Activated T-helper 1 cell treated with Interleukin-2 at 50 U/mL for 16 hours (primary cell): ENCODE measurements at regions not wholly inside any gene's neighbourhood (a gene's known extent, or its start where the extent isn't known, plus 50 kb on each side); places are given as distances from the start of the nearest gene placed in this dataset.

Experiments
- DNase-seq: peaks from one replicate; pipeline ENCODE4 v3.0.0-alpha.2; 2020; ENCODE audit warnings: low read depth

GRCh38 chr21:16181018-16181417 is 451.2 kb downstream of the USP25 start:
- no peak for DNase-seq

DNA sequence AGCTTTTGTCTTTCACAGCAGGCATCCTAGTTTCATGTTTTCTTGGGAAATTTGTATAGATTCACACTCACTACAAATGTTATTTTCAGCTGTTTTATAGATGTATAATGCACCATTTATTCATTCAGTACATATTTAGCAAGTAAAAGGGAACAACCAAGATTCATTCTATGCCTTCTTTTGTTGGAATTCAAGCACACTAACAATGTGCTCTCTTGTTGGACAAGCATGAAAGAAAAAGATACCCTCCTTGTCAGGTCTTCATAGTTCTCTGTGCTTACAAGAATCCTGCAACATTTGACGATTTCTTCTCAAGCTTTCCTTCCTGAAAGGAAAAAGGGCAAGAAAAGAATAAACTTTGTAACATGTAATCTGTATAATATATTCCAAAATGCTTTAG is 456.0 kb downstream of the USP25 start:
- no peak for DNase-seq

DNA sequence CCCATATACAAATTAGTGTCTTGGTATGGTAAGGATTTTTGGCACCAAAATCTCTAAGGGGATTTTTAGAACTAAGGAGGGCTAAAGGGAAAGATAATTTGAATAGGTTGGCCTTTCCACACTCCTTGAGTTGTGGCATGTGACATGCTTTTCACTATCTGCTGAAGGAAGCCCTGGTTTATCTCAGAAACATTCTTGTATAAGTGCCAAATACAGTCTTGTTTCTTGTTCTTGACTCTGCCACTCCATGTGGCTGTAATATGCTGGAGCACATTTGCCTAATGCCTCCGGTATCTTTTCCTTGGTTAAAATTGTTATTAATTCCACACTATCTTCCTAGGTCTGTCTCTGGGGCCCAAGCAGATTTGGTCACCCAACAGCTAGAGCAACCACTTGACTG is 457.0 kb downstream of the USP25 start:
- no peak for DNase-seq

DNA sequence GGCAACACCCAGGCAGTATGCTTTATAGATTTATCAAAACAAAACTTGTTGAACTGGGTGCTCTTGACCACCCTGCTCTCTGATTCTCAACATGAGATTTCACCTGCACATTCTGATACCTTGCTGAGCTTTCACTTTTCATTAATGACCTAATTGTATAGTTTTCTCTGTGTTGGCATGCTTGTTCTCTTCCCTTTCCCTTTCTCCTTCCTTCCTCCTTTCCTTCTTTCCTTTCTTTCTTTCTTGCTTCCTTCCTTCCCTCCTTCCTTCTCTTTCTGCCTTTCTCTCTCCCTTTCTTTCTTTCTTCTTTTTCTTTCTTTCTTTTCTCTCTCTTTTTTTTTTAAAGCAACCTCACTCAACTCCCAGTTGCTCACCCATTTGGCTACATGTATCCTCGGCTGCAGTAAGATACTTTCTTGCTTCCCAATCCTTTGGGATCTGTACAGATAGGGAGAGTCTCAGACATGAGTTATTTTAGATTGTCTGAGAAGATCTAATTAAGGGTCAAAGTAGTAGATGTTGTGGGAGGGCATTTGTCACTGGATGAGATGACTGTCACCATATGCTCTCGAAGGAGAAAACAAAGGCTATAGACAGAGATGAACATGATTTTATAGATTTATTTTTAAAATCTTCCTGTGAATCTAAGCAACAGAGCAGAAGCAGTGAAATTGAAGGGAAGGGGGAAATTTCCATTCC is 458.0 kb downstream of the USP25 start:
- no peak for DNase-seq

- no peak for DNase-seq
Observed at GRCh38 chr21:16192902-16193301, 463.1 kb downstream of the USP25 start.

- no peak for DNase-seq
Observed at GRCh38 chr21:16193496-16194094, 463.8 kb downstream of the USP25 start.

DNA sequence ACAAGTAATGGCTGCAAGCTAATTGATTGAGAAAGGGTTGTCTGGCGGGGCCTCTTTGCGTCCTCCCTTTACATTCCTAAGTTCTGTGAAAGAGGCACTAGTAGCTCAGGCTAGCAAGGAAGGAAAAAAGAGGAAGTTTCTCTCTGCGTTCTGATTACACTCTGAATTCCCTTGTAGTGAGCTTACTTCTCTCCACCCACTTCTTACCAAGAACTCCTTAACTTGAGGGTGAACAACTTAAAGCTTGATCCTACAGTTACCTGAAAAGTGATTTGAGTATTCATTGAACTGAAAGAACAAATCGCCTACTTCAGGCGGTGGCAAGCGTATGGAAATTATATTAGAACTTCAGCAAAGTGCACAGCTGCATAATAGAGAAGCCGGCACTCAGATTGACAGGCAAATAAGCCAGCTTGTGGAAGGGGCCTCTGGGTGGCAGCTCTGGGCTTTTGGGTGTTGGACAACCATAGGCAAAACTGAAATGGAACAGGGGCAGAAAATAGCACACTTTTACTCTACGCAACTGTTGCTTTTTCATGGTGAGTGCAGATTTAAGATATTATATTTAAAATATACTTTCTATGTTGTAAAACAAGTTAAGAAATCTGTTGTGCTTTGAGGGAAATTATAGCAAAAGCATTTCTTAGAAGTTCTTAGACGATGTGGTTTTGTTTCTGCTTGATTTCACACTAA is 464.5 kb downstream of the USP25 start:
- DNase-seq: no peak

DNA sequence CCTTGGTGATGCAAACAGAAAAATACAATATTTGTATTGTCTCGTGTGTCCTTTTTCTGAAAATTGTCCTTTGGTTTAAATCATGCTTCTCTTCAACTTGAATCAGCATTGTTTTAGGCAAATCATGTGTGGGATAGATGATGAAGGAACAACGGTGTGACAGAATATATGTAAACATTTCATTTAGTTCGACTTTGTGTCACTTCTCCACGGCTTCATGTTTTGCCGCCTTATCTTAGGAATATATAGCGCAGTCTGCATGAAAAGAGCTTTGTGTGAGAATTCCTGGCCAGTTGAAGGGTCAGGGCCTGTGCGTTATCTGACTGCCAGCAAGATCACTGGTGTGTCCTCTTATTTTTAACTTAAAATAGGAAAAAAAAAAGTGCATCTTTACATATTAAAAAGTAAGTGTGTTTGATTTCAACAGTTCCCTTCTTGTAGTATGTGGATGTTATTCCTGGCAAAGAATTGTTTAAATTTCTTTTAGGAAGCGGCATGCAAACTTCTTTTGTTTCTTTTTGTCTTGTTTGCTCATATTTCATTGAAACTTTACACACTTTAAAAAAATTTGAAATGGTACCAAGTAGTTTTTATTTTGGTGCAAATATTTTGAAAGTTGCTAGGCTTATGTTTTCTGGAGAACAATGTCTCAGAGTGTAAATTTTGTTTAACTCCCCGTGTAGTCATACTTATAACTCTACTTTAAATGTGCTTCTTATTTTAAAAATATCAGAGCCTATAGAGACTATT is 465.2 kb downstream of the USP25 start:
- no peak for DNase-seq

GRCh38 chr21:16195538-16195910 is 465.7 kb downstream of the USP25 start:
- DNase-seq: no peak

GRCh38 chr21:16196001-16196400 is 466.2 kb downstream of the USP25 start:
- DNase-seq: no peak

- no peak for DNase-seq
Observed at GRCh38 chr21:16198546-16198945, 468.8 kb downstream of the USP25 start.

DNA sequence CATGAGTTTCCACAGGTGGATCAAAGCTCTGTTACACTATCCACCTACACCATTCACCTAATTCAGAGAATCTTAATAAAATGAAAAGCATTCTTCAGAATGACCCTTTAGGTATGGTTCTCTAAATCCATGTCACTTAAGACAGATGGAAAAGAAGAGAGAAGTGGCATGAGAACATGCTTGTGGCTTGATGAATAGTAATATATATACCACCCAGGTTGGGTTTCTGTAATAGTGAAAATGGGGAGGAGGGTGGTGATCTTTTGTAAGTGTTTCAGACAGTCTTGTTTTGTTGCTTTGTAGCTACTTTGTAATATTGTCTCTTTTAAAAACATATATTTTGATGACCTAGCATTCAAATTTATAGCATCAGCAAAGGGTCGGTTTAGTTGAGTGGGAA is 469.8 kb downstream of the USP25 start:
- DNase-seq: no peak

DNA sequence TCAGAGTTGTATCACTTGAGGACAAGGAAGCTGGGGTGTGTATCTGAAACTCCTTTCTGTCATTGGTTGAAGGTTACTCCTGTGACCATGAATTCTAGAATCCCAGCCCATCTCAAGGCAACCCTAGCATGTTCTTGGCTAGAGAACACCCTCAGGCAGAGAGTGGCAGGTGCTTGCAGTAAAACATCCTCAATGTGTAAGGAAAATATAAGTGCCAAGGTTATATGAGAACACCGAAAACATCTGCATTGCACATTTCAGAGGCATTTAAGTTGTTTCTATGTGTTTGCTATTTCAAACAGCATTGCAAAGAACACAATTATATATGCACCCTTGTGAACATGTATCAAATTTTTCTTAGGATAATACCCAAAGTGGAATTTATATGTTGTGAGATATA is 471.9 kb downstream of the USP25 start:
- DNase-seq: no peak

GRCh38 chr21:16205527-16205926 is 475.7 kb downstream of the USP25 start:
- no peak for DNase-seq

- no peak for DNase-seq
Observed at GRCh38 chr21:16211339-16212303, 481.8 kb downstream of the USP25 start.

- DNase-seq: no peak
Observed at GRCh38 chr21:16213518-16213917, 483.7 kb downstream of the USP25 start.

GRCh38 chr21:16215193-16215592 is 485.4 kb downstream of the USP25 start:
- DNase-seq: no peak

GRCh38 chr21:16215663-16216183 is 485.9 kb downstream of the USP25 start:
- no peak for DNase-seq

GRCh38 chr21:16216288-16216962 is 486.6 kb downstream of the USP25 start:
- no peak for DNase-seq

- no peak for DNase-seq
Observed at GRCh38 chr21:16218682-16219343, 489.0 kb downstream of the USP25 start.
